Suppressor macrophage (primary cell): ENCODE measurements at regions not wholly inside any gene's neighbourhood (a gene's known extent, or its start where the extent isn't known, plus 50 kb on each side); places are given as distances from the start of the nearest gene placed in this dataset.
"Not testable (repeated sequence)": the region's sequence is repeated elsewhere in the genome, so short reads cannot be mapped to it uniquely, and the experiment has no call there.

Experiments
- DNase-seq, 4 experiments: peaks; one replicate each; pipeline ENCODE4 v3.0.0-alpha.2; 2020 to 2022

GRCh38 chr1:70490153-70490552, 79.1 kb downstream of the CTH start:
- DNase-seq = no peak

GRCh38 chr1:70495370-70495769, 84.3 kb downstream of the CTH start:
- no peak for DNase-seq

- no peak for DNase-seq
These were observed 85.1 kb downstream of the CTH start for GRCh38 chr1:70496181-70496580.

GRCh38 chr1:70497152-70497551, 86.1 kb downstream of the CTH start:
- DNase-seq = no peak

GRCh38 chr1:70498666-70499065, 87.6 kb downstream of the CTH start:
- DNase-seq = peak; percentile 7 to 60 (median 44)

GRCh38 chr1:70499695-70500094, 88.6 kb downstream of the CTH start:
- peak; percentile 56 to 81 (median 76) for DNase-seq

- peak in 1 of 4 experiments; percentile 6 for DNase-seq
These were observed 92.3 kb downstream of the CTH start for GRCh38 chr1:70503358-70503757.

GRCh38 chr1:70504176-70504820, 93.2 kb downstream of the CTH start:
- DNase-seq = peak; percentile 74 to 93 (median 86)

- DNase-seq = peak in 1 of 4 experiments; percentile 10
These were observed 93.7 kb downstream of the CTH start for GRCh38 chr1:70504821-70505193.

GRCh38 chr1:70507991-70508390, 96.9 kb downstream of the CTH start:
- not testable (repeated sequence) for DNase-seq

- DNase-seq = peak; percentile 65 to 95 (median 82)
These were observed 99.2 kb downstream of the CTH start for GRCh38 chr1:70509996-70510876.

GRCh38 chr1:70517444-70517843, 106.4 kb downstream of the CTH start:
- DNase-seq = no peak

- DNase-seq = no peak
These were observed 107.0 kb downstream of the CTH start for GRCh38 chr1:70518106-70518505.

- peak; percentile 3 to 41 (median 32) for DNase-seq
These were observed 117.7 kb downstream of the CTH start for GRCh38 chr1:70528590-70529333.

- DNase-seq = no peak
These were observed 125.8 kb downstream of the CTH start for GRCh38 chr1:70536708-70537366.

- DNase-seq = no peak
These were observed 126.7 kb downstream of the CTH start for GRCh38 chr1:70537788-70538187.

GRCh38 chr1:70542030-70542429, 131.0 kb downstream of the CTH start:
- no peak for DNase-seq

GRCh38 chr1:70542856-70543255, 131.8 kb downstream of the CTH start:
- DNase-seq = no peak

- no peak for DNase-seq
These were observed 135.7 kb downstream of the CTH start for GRCh38 chr1:70546726-70547125.

GRCh38 chr1:70552662-70553566, 141.8 kb downstream of the CTH start:
- DNase-seq = no peak

- DNase-seq = no peak
These were observed 142.5 kb downstream of the CTH start for GRCh38 chr1:70553567-70553956.

- no peak for DNase-seq
These were observed 143.3 kb downstream of the CTH start for GRCh38 chr1:70554341-70554740.
